ENCODE measurements at regions not wholly inside any gene's neighbourhood (a gene's known extent, or its start where the extent isn't known, plus 50 kb on each side); places are given as distances from the start of the nearest gene placed in this dataset.

DNA sequence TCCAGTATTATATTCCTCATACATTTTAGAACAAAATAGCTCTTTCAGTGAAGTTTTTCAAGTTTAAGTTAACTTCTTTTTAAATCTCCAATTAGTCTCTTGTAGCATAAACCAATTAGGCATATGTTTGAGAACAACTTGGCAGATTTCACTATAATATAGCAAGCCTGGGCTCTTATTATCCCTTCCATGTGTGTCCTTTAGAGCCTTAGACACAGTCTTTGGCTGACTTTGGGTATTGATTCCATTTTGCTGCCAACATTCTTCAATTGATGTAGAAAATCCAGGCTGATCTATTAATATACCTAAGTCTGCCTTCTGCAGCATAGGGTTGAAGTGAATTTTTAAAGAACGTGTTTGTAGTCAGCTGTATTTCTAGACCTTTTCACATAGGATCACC, 179.1 kb upstream of the RPRM start:
- no peak for TF ChIP-seq POLR2A (IDR thresholded peaks at IDR 0.05; ENCODE audit: low read depth, low read length)
- TF ChIP-seq POLR2AphosphoS5 (IDR thresholded peaks at IDR 0.05; ENCODE audit: low read depth, low read length), result no peak
